HAP-1 (cell line): ENCODE measurements at regions not wholly inside any gene's neighbourhood (a gene's known extent, or its start where the extent isn't known, plus 50 kb on each side); places are given as distances from the start of the nearest gene placed in this dataset.
"Not testable (repeated sequence)": the region's sequence is repeated elsewhere in the genome, so short reads cannot be mapped to it uniquely, and the experiment has no call there.

Experiments
- DNase-seq, 2 experiments: peaks; one replicate each; pipeline ENCODE4 v3.0.0-alpha.2; 2016 to 2020; ENCODE audit warnings: low spot score in 2 of 2
- H3K27me3 ChIP-seq: fragments of 250-450 bp; sonication (Bioruptor Pico); 2 replicates; pipeline ENCODE4 v1.5.1; 2020; ENCODE audit warnings: low read depth, mild to moderate bottlenecking, moderate library complexity
- H3K36me3 ChIP-seq: fragments of 250-450 bp; sonication (Bioruptor Pico); replicated peaks from 2 replicates; pipeline ENCODE4 v1.5.1; 2020; ENCODE audit warnings: mild to moderate bottlenecking
- H3K4me1 ChIP-seq: fragments of 250-450 bp; sonication (Bioruptor Pico); 2 replicates; pipeline ENCODE4 v1.5.1; 2020; ENCODE audit warnings: mild to moderate bottlenecking
- H3K4me3 ChIP-seq: fragments of 250-450 bp; sonication (Bioruptor Pico); 2 replicates; pipeline ENCODE4 v1.5.1; 2020; ENCODE audit warnings: mild to moderate bottlenecking, moderate library complexity
- H3K9me3 ChIP-seq: fragments of 250-450 bp; sonication (Bioruptor Pico); 2 replicates; pipeline ENCODE4 v1.5.1; 2020; ENCODE audit warnings: mild to moderate bottlenecking, moderate library complexity
- in situ Hi-C: fragments of 300-500 bp; cut with MboI; formaldehyde crosslinking; loops from 3 replicates; pipeline ENCODE4 v1.14.3; 2020; ENCODE audit warnings: low sequenced_read_pairs, inconsistent platforms, mixed read lengths

GRCh38 chr12:67716817-67717216, 68.3 kb downstream of the DYRK2 start:
- no peaks in the 10 kb centered on the region for H3K4me1 ChIP-seq
- DNase-seq: no peak
- H3K27me3 ChIP-seq: no peaks in the 10 kb centered on the region
- in situ Hi-C loops: no loop called here
- H3K36me3 ChIP-seq: no peaks in the 10 kb centered on the region
- no peak overlapping the region for H3K4me3 ChIP-seq
- no peaks in the 10 kb centered on the region for H3K9me3 ChIP-seq

- in situ Hi-C loops, H3K4me1 ChIP-seq, H3K27me3 ChIP-seq, H3K36me3 ChIP-seq, H3K4me3 ChIP-seq, H3K9me3 ChIP-seq, DNase-seq: not testable (repeated sequence)
Observed at GRCh38 chr12:67719303-67719702, 70.8 kb downstream of the DYRK2 start.

DNA sequence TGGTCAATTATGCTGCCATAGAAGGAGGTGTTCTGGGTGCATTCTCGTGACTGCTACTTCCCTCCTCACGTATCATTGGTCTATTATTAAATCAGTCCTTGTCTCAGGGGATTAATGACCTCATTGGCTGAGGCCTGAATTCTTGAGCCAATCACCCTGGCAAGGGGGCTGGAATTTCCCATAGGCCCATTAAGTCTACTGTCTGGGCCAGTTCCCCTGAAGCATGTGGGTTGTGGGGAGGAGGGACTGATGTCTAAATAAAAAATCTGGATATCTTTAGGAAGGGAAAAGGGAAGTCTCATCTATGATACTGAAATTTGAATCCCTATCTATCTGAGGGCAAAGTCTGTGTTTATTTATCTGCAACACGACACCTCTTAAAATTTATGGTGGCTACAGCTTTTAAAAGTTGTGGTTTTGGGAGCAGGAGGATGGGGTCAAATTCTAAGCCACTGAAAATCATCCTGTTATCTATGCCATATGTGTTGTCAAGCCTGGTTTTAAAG, 71.9 kb downstream of the DYRK2 start:
- no peaks in the 10 kb centered on the region for H3K4me1 ChIP-seq
- H3K9me3 ChIP-seq: no peaks in the 10 kb centered on the region
- H3K27me3 ChIP-seq: no peaks in the 10 kb centered on the region
- in situ Hi-C loops: no loop called here
- no peak overlapping the region for H3K4me3 ChIP-seq
- no peak for DNase-seq
- no peaks in the 10 kb centered on the region for H3K36me3 ChIP-seq

- H3K36me3 ChIP-seq: no peaks in the 10 kb centered on the region
- no peaks in the 10 kb centered on the region for H3K27me3 ChIP-seq
- DNase-seq: no peak
- H3K9me3 ChIP-seq: no peaks in the 10 kb centered on the region
- H3K4me3 ChIP-seq: no peak overlapping the region
- in situ Hi-C loops: no loop called here
- no peaks in the 10 kb centered on the region for H3K4me1 ChIP-seq
Observed at GRCh38 chr12:67721248-67721647, 72.7 kb downstream of the DYRK2 start.

DNA sequence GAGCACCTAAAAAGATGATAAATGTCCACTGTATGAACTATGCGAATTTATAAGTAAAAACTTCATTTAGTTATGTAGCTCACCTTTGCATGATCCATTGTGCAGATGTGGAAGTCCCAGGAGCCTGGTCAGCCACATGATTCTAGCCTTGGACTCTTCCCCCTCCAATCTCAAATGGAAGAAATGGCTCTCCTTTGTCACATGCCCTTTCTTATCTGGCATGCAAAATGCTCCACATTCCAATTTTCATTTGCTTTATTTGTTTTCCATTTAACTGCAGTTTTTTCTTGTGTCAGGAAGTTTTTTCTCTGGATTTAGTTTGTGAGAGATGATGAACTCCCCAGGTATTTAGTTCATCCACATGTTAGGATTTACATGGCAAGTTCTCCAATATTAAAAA, 73.8 kb downstream of the DYRK2 start:
- H3K4me3 ChIP-seq: no peak overlapping the region
- in situ Hi-C loops: no loop called here
- DNase-seq: no peak
- H3K36me3 ChIP-seq: no peaks in the 10 kb centered on the region
- no peaks in the 10 kb centered on the region for H3K9me3 ChIP-seq
- H3K4me1 ChIP-seq: no peaks in the 10 kb centered on the region
- H3K27me3 ChIP-seq: no peaks in the 10 kb centered on the region

GRCh38 chr12:67726868-67727267, 78.3 kb downstream of the DYRK2 start:
- DNase-seq: no peak
- no peaks in the 10 kb centered on the region for H3K4me1 ChIP-seq
- no peaks in the 10 kb centered on the region for H3K27me3 ChIP-seq
- no peak overlapping the region for H3K4me3 ChIP-seq
- in situ Hi-C loops: no loop called here
- H3K9me3 ChIP-seq: no peaks in the 10 kb centered on the region
- H3K36me3 ChIP-seq: no peaks in the 10 kb centered on the region

DNA sequence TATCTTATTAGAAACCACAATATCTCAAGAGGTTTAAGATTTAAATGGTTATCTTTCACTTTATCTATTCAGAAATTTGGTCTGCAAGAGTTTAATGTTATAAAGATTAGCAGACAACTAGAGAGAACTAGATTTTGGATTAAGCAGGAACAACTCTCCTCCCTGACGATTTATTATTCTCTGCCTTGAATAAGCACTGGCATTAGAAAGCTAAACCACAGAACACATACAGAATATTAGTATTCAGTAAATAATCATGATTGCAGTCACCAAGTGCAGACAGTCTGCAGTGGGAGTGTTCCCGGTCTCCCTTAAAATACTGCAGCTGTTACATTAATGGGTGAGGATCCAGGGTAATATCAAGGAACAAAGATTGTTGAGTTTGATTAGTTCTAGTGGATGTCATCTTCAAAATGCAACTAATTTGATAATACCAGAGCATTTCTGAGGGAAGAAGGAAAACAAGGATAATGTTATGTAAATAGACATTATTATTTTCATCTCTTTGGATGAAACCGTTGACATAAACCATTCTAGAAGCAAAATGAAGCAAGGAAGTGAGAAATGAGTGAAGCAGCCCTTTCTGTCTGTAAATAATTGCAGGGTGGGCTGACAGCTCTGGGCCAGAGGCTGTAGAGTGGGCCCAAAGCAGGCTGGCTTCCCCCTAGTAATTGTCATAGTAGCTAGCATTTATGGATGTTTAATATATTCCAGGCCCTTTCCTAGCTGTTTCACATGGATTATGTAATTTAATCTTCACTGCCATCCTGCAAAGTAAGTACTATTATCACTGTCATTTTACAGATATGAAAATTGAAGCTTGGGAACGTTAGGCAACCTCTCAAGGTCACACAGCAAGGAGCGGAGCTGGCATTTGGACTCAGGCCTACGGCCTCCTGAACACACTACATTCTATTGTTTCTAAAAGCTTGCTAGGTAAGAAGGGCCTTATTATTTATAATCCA, 79.4 kb downstream of the DYRK2 start:
- H3K27me3 ChIP-seq: no peaks in the 10 kb centered on the region; the same call in 1 of the 2 replicates
- no peaks in the 10 kb centered on the region for H3K4me1 ChIP-seq
- H3K9me3 ChIP-seq: no peaks in the 10 kb centered on the region
- no peak overlapping the region for H3K4me3 ChIP-seq
- DNase-seq: no peak
- in situ Hi-C loops: no loop called here
- H3K36me3 ChIP-seq: no peaks in the 10 kb centered on the region

DNA sequence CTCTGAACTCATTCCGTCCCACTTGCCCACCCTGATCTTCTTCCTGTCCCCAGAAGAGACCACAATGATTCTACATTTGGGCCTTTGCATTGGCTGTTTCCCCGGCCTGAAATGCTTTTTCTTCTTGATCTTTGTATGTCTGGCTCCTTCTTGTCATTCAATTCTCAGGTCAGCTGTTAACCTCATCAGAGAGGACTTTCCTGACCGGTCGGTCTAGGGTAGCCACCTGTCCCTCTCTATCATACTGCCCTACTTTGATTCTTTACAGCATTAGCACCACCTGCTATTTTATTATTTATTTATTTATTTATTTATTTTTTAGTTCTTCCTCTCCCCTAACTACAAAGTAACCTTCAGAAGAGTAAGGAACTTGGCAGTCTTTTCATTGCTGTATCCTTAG, 84.3 kb downstream of the DYRK2 start:
- Histone ChIP-seq H3K4me3 (no peak overlapping the region), H3K9me3 (no peaks in the 10 kb centered on the region), H3K27me3 (no peaks in the 10 kb centered on the region; the same call in 1 of the 2 replicates), H3K36me3 (no peaks in the 10 kb centered on the region), H3K4me1 (no peaks in the 10 kb centered on the region)
- no peak for DNase-seq
- in situ Hi-C loops: no loop called here

GRCh38 chr12:67735868-67736267, 87.3 kb downstream of the DYRK2 start:
- no peak for DNase-seq
- no peaks in the 10 kb centered on the region for H3K36me3 ChIP-seq
- no peaks in the 10 kb centered on the region; the same call in 1 of the 2 replicates for H3K27me3 ChIP-seq
- H3K4me3 ChIP-seq: no peak overlapping the region
- no peaks in the 10 kb centered on the region for H3K4me1 ChIP-seq
- no peaks in the 10 kb centered on the region for H3K9me3 ChIP-seq
- in situ Hi-C loops: no loop called here

- Histone ChIP-seq H3K36me3 (no peaks in the 10 kb centered on the region), H3K4me1 (no peaks in the 10 kb centered on the region), H3K9me3 (no peaks in the 10 kb centered on the region), H3K27me3 (no peaks in the 10 kb centered on the region), H3K4me3 (no peak overlapping the region)
- no peak for DNase-seq
- in situ Hi-C loops: no loop called here
Observed at GRCh38 chr12:67740711-67741110, 92.2 kb downstream of the DYRK2 start.

DNA sequence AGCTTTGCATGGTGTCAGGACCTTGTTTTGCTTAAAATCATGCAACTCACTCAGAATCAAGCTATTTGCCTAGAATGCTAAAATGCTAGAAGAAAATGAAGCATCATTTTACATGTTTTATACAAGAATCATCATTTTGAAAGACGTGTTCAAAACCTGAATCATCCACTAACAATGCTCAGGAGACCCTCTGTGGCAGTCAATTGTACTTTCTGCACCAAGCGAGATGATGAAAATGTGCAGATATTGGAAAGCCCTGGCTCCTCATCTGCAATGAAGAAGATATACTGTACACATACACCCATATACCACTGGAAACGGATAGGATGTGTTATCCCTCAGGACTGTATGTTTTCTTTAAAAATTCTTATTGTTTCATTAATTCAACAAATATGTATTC, 92.7 kb downstream of the DYRK2 start:
- no peaks in the 10 kb centered on the region for H3K27me3 ChIP-seq
- no peaks in the 10 kb centered on the region for H3K36me3 ChIP-seq
- H3K4me1 ChIP-seq: no peaks in the 10 kb centered on the region
- no peak overlapping the region for H3K4me3 ChIP-seq
- no peak for DNase-seq
- in situ Hi-C loops: no loop called here
- no peaks in the 10 kb centered on the region for H3K9me3 ChIP-seq

GRCh38 chr12:67742461-67742860, 93.9 kb downstream of the DYRK2 start:
- H3K9me3 ChIP-seq: no peaks in the 10 kb centered on the region
- no peak overlapping the region for H3K4me3 ChIP-seq
- H3K27me3 ChIP-seq: no peaks in the 10 kb centered on the region
- no peaks in the 10 kb centered on the region for H3K36me3 ChIP-seq
- H3K4me1 ChIP-seq: no peaks in the 10 kb centered on the region
- in situ Hi-C loops: no loop called here
- DNase-seq: no peak

- H3K27me3 ChIP-seq: no peaks in the 10 kb centered on the region
- no peak overlapping the region for H3K4me3 ChIP-seq
- no peak for DNase-seq
- H3K9me3 ChIP-seq: no peaks in the 10 kb centered on the region
- in situ Hi-C loops: no loop called here
- H3K36me3 ChIP-seq: no peaks in the 10 kb centered on the region
- H3K4me1 ChIP-seq: no peaks in the 10 kb centered on the region
Observed at GRCh38 chr12:67747869-67748742, 99.6 kb downstream of the DYRK2 start.

DNA sequence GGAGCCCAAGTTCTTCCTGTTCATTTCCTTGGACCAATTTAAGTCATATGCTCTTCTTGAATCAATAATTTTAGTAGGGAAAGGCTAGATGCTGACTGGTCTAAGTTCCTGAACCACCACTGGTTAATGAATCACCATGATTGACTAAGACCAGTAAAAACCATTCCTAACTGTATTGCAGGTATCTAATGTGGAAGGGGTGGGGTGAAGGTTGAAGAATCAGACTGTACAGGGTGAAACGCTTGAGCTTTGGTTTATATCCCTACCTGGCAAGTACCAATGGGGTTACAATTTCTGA, 100.1 kb downstream of the DYRK2 start:
- Histone ChIP-seq H3K36me3 (no peaks in the 10 kb centered on the region), H3K9me3 (no peaks in the 10 kb centered on the region), H3K4me1 (no peaks in the 10 kb centered on the region), H3K27me3 (no peaks in the 10 kb centered on the region), H3K4me3 (no peak overlapping the region)
- DNase-seq: no peak
- in situ Hi-C loops: no loop called here
